H54 (cell line): ENCODE measurements at regions not wholly inside any gene's neighbourhood (a gene's known extent, or its start where the extent isn't known, plus 50 kb on each side); places are given as distances from the start of the nearest gene placed in this dataset.
"Not testable (repeated sequence)": the region's sequence is repeated elsewhere in the genome, so short reads cannot be mapped to it uniquely, and the experiment has no call there.

Source experiments
- DNase-seq: peaks from one replicate; pipeline ENCODE4 v3.0.0; 2011; ENCODE audit warnings: low spot score, mixed read lengths; ENCODE audit not compliant: insufficient read length
- FAIRE-seq: peaks from 3 replicates; lab custom pipeline; 2011; peaks lifted over from hg19 to GRCh38; lab: Jason Lieb, UNC
- POLR2A ChIP-seq: IDR thresholded peaks from 2 replicates; pipeline ENCODE4 v1.6.1; 2011; ENCODE audit warnings: low read depth, mild to moderate bottlenecking, low read length

GRCh38 chr17:70378076-70378475 is 208.7 kb downstream of the KCNJ2 start:
- peak; percentile 20 for FAIRE-seq
- no peak for DNase-seq
- TF ChIP-seq POLR2A = no peak

GRCh38 chr17:70379945-70380344 is 210.6 kb downstream of the KCNJ2 start:
- no peak for DNase-seq
- no peak for TF ChIP-seq POLR2A
- FAIRE-seq = no peak

- not testable (repeated sequence) for DNase-seq, FAIRE-seq
Measured at GRCh38 chr17:70381916-70382315, 212.6 kb downstream of the KCNJ2 start.

GRCh38 chr17:70388326-70388725 is 219.0 kb downstream of the KCNJ2 start:
- no peak for TF ChIP-seq POLR2A
- FAIRE-seq = no peak

GRCh38 chr17:70389232-70389757 is 220.0 kb downstream of the KCNJ2 start:
- FAIRE-seq = not testable (repeated sequence)

More at GRCh38 chr17:70388326-70388725, 219.0 kb downstream of the KCNJ2 start:
- no peak for DNase-seq

GRCh38 chr17:70390049-70390448 is 220.7 kb downstream of the KCNJ2 start:
- no peak for TF ChIP-seq POLR2A
- DNase-seq (no peak), FAIRE-seq (no peak)

More at GRCh38 chr17:70389232-70389757, 220.0 kb downstream of the KCNJ2 start:
- DNase-seq = not testable (repeated sequence)

- FAIRE-seq = no peak
- no peak for TF ChIP-seq POLR2A
- no peak for DNase-seq
Measured at GRCh38 chr17:70394473-70395232, 225.3 kb downstream of the KCNJ2 start.

- no peak for TF ChIP-seq POLR2A
- FAIRE-seq (peak; percentile 98), DNase-seq (peak; percentile 29)
Measured at GRCh38 chr17:70405492-70406220, 236.3 kb downstream of the KCNJ2 start.

GRCh38 chr17:70407506-70407905 is 238.2 kb downstream of the KCNJ2 start:
- DNase-seq (no peak), FAIRE-seq (no peak)
- TF ChIP-seq POLR2A = no peak

- FAIRE-seq = no peak
Measured at GRCh38 chr17:70408768-70409167, 239.4 kb downstream of the KCNJ2 start.

GRCh38 chr17:70414300-70414699 is 245.0 kb downstream of the KCNJ2 start:
- DNase-seq (no peak), FAIRE-seq (no peak)
- TF ChIP-seq POLR2A = no peak

More at GRCh38 chr17:70408768-70409167, 239.4 kb downstream of the KCNJ2 start:
- TF ChIP-seq POLR2A = no peak
- DNase-seq = no peak

- TF ChIP-seq POLR2A = no peak
- DNase-seq = no peak
- FAIRE-seq = no peak
Measured at GRCh38 chr17:70420861-70421445, 251.6 kb downstream of the KCNJ2 start.

- TF ChIP-seq POLR2A = no peak
- no peak for DNase-seq
- FAIRE-seq = no peak
Measured at GRCh38 chr17:70422862-70423261, 253.5 kb downstream of the KCNJ2 start.

- TF ChIP-seq POLR2A = no peak
- FAIRE-seq (no peak), DNase-seq (no peak)
Measured at GRCh38 chr17:70423562-70423961, 254.2 kb downstream of the KCNJ2 start.
